ENCODE measurements at regions not wholly inside any gene's neighbourhood (a gene's known extent, or its start where the extent isn't known, plus 50 kb on each side); places are given as distances from the start of the nearest gene placed in this dataset.
"Not testable (repeated sequence)": the region's sequence is repeated elsewhere in the genome, so short reads cannot be mapped to it uniquely, and the experiment has no call there.

DNA sequence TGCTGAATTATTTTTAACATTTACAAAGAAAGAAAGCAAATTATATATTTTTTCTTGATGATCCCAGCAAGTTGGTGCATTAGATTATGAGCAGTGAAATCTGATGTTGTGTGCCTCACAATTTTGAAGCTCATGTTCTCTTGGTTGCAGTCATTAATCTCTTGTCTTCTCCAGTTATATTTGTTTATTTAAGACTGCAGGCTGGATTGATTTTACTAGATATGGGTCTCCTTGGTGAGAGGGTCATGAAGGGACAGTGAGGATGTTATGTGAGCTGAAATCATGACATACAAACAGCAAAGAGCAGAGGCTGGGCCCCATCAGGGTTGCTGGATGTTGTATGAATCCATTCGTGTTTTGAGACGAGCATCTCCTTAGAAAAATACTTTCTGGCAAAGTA lies 64.2 kb upstream of the AKIRIN2 start:
- no peak for DNase-seq (ENCODE audit: low read depth in 2 of 2)

GRCh38 chr6:87763901-87764300 lies 61.9 kb upstream of the AKIRIN2 start:
- peak in 1 of 2 donors; percentile 16 for DNase-seq (ENCODE audit: low read depth in 2 of 2)

DNA sequence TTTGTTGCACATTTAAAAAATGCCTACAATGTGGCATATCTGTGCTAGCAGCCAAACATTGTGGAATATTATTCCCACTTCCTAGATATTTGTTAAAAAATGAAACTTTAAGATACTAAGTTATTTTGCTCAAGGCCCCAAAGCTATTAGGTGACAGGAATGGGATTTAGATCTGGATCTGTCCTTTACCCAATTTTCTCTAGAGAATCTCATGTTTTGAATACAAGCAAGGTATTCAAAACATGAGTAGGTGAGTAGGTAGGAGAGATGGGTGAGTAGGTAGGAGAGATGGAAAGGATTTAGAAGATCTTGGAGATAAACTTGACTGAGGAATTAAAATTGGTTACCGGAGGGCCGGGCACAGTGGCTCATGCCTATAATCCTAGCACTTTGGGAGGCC lies 61.2 kb upstream of the AKIRIN2 start:
- no peak for DNase-seq (ENCODE audit: low read depth in 2 of 2)

GRCh38 chr6:87762116-87762515 lies 60.1 kb upstream of the AKIRIN2 start:
- no peak for DNase-seq (ENCODE audit: low read depth in 2 of 2)

DNA sequence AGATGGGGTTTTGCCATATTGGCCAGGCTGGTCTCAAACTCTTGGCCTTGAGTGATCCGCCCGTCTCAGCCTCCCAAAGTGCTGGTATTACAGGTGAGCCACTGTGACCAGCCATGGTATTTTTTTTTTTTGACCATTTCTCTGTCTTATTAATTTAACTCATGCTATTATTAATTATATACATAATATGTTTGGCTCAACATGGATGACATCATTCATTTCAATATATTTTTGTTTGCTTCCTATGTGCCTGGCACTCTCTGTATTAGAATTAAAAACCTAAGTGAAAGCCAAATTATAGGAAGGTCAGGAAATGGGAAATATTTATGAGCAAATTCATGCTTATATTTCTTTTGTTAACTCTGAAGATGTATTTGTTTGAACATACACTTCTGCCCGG lies 55.8 kb upstream of the AKIRIN2 start:
- no peak for DNase-seq (ENCODE audit: low read depth in 2 of 2)

DNA sequence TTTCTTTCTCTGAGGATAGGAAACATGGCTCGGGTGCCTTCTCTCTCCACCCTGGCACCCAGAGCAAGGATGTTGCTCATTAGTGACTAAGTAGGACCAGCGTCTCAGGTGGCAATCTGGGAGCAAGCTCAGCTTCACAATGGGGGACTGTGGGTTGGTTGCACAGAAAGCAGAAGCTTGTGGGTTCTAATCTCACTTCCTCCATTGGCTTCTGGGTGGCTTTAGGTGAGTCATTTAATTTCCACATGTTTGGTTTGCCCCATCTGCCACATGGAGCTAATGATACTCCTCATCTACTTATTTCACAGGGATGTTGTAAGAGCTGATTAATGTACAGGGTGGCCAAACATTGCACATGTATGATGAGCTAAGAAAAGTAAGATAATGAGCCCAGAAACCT lies 54.8 kb upstream of the AKIRIN2 start:
- DNase-seq (ENCODE audit: low read depth in 2 of 2) = peak; percentile 33 to 53

DNA sequence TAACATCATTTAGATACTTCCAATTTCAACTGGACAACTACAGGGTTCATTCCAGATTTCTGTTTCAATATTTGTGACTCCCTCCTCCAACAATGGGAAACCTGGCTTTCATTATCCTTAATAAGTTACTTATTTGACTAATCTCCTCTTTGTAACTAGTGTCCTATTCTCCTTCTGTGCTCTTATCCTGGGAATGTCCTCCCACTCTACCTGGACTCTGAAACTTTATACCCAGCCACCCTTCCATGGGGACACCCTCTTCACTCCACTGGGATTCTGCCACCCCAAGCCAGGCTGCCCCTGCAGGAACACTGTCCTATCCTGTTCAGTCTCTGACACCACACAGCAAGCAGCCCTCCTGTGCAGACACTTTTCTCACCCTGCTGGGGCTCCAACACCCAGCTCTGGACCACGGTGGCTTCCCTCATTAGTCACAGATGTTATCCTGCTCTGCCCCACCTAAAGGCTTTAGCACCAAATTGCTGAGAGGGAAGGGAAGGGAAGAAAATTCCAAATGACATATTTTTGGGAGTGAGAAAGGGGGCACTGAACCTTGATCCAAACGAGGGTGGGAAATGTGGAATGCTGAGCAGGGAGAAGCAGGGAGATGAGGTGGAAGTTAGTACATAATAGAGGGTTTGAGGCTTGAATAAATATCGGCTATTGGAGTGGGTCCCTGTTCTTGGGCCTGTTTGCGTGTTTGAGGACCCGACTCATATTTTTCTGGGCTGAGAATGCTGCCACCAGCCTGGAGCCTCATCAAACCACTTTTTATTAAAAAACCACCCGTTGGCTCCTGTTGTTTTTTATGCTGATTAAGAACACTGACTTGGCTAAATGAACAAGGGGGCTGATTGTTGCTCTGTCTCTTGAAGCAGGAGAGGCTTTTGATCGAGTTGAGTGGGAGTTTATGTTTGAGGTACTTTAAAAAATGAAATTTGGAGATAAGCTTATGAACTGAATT lies 54.0 kb upstream of the AKIRIN2 start:
- no peak for DNase-seq (ENCODE audit: low read depth in 2 of 2)

DNA sequence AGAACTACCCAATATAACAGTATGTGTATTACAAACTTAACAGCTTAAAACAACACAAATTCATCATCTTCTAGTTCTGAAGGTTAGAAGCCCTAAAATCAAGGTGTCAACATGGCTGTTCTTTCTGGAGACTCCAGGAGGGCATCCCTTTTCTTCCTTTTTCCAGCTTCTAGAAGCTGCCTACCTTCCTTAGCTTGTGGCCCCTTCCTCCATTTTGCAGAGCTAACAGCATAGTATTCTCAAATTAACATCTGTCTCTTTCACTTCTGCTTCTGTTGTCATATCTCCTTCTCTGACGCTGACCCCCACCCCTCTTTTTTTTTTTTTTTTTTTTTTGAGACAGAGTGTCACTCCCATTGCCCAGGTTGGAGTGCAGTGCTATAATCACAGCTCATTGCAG lies 52.8 kb upstream of the AKIRIN2 start:
- DNase-seq (ENCODE audit: low read depth in 2 of 2) = no peak

DNA sequence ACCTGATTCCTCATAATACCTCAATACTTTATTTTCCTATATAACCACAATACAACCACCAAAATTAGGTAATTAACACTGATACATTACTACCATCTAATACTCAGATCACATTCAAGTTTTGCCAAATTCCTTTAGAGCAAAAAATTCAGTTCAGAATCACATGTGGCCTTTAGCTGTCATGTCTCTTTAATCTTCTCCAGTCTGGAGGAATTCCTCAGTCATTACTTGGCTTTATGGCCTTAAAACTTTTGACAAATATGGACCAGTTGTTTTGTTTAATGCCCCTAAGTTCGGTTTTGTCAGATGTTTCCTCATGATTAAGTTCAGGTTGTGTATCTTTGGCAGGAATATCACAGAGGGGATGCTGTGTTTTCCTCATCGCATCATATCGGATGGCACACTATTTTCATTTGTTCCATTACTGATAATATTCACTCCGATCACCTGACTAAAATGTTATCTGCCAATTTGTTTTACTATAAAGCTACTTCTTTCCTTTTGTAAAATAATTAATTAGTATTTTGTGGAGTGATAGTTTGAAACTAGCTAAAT lies 51.2 kb upstream of the AKIRIN2 start:
- peak in 1 of 2 donors; percentile 87 for DNase-seq (ENCODE audit: low read depth in 2 of 2)

DNA sequence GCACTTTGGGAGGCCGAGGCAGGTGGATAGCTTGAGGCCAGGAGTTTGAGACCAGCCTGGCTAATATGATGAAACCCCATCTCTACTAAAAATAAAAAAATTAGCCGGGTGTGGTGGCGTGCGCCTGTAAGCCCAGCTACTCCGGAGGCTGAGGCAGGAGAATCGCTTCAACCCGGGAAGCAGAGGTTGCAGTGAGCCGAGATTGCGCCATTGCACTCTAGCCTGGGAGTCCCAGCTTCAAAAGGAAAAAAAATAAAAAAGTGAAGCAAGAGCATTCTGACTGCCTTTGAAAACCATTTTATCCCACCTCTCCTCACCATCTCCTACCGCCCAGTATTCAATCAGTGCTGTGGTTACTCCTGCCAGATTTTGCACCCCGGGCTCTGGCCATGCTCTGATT lies 50.5 kb upstream of the AKIRIN2 start:
- not testable (repeated sequence) for DNase-seq (ENCODE audit: low read depth in 2 of 2)
